ENCODE measurements at regions not wholly inside any gene's neighbourhood (a gene's known extent, or its start where the extent isn't known, plus 50 kb on each side); places are given as distances from the start of the nearest gene placed in this dataset.

DNA sequence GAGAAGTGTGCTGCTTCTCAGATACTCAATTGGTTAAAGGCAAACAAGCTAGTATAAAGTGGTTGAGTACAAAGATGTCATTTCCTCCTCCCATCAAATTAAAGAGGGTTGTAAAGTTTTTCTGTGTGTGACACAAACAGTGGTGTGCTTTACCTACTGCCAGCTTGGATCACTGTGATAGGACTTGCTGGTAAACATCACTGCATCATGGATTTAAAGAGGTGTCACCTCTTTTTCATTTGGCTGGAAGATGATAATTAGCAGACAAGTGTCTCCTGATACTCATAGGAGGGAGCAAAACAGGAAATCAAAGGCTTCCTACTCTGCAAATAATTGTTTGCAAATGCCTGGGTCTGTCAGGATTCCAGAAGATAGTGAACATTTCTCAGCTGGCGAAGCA is 200.5 kb downstream of the MDFIC start:
- no peaks in the 10 kb centered on the region for H3K36me3 ChIP-seq (ENCODE audit: insufficient read depth, low read length, poor library complexity, severe bottlenecking)
- BruUV-seq (replicated peaks): no TSS peak
- no peak overlapping the region for H3K27ac ChIP-seq (ENCODE audit: low read depth, low read length, poor library complexity, severe bottlenecking)
- intact Hi-C loops (cut with micrococcal nuclease; ENCODE audit: unreplicated experiment): loop anchor here (5.0 kb wide), 1 partner anchor 190 kb away; no protein-coding TSS in a partner anchor
- peak; percentile 85 for DNase-seq (ENCODE audit: low spot score)
- no peaks in the 10 kb centered on the region for H3K27me3 ChIP-seq (replicated peaks; ENCODE audit: insufficient read depth, low read depth, low read length, poor library complexity)
- peaks cover 39% of the 10 kb centered on the region for H3K4me1 ChIP-seq (ENCODE audit: insufficient read depth, low read length, poor library complexity, severe bottlenecking)
- ChIA-PET CTCF (no interaction called here), POLR2A (ENCODE audit: low non-redundant PET) (no interaction called here)
- H3K4me3 ChIP-seq (ENCODE audit: low read depth, low read length, poor library complexity, severe bottlenecking): no peak overlapping the region
- H3K9me3 ChIP-seq (ENCODE audit: low read depth, low read length, poor library complexity, severe bottlenecking): no peaks in the 10 kb centered on the region
- no peak for TF ChIP-seq EZH2 (IDR thresholded peaks at IDR 0.05; ENCODE audit: borderline replicate concordance, low read depth, low read length, poor library complexity, severe bottlenecking)
- TF ChIP-seq, protein P1, sequence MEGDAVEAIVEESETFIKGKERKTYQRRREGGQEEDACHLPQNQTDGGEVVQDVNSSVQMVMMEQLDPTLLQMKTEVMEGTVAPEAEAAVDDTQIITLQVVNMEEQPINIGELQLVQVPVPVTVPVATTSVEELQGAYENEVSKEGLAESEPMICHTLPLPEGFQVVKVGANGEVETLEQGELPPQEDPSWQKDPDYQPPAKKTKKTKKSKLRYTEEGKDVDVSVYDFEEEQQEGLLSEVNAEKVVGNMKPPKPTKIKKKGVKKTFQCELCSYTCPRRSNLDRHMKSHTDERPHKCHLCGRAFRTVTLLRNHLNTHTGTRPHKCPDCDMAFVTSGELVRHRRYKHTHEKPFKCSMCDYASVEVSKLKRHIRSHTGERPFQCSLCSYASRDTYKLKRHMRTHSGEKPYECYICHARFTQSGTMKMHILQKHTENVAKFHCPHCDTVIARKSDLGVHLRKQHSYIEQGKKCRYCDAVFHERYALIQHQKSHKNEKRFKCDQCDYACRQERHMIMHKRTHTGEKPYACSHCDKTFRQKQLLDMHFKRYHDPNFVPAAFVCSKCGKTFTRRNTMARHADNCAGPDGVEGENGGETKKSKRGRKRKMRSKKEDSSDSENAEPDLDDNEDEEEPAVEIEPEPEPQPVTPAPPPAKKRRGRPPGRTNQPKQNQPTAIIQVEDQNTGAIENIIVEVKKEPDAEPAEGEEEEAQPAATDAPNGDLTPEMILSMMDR (conservative IDR thresholded peaks at IDR 0.05; ENCODE audit: low read depth, low read length): no peak

DNA sequence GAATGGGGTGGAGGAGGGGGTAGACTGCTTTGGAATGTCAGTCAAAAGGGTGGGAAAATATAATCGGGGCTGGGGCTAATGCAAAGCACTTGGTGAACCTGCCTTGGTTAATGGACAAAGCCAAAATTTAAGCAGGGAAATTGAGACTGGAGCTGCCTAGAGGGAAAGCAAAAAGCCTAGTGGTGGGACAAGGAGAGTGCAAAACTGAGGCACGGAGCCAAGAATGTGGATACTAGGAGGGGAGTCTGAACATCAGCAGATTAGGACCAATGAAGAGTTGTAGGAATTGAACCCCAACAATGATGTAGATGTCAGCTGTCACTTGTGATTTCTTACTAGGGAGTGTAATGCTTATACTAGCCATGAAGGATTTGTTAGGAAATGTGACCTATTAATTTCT is 195.9 kb downstream of the MDFIC start:
- Histone ChIP-seq H3K27me3 (replicated peaks; ENCODE audit: insufficient read depth, low read depth, low read length, poor library complexity) (no peaks in the 10 kb centered on the region), H3K36me3 (ENCODE audit: insufficient read depth, low read length, poor library complexity, severe bottlenecking) (no peaks in the 10 kb centered on the region), H3K4me3 (ENCODE audit: low read depth, low read length, poor library complexity, severe bottlenecking) (no peak overlapping the region), H3K4me1 (ENCODE audit: insufficient read depth, low read length, poor library complexity, severe bottlenecking) (peaks cover 20% of the 10 kb centered on the region), H3K9me3 (ENCODE audit: low read depth, low read length, poor library complexity, severe bottlenecking) (no peaks in the 10 kb centered on the region), H3K27ac (ENCODE audit: low read depth, low read length, poor library complexity, severe bottlenecking) (no peak overlapping the region)
- intact Hi-C loops (cut with micrococcal nuclease; ENCODE audit: unreplicated experiment): no loop called here
- CTCF ChIA-PET: no interaction called here
- POLR2A ChIA-PET (ENCODE audit: low non-redundant PET): no interaction called here
- no TSS peak for BruUV-seq (replicated peaks)
- no peak for DNase-seq (ENCODE audit: low spot score)
- no peak for TF ChIP-seq EZH2 (IDR thresholded peaks at IDR 0.05; ENCODE audit: borderline replicate concordance, low read depth, low read length, poor library complexity, severe bottlenecking)
- TF ChIP-seq, protein P1 (conservative IDR thresholded peaks at IDR 0.05; ENCODE audit: low read depth, low read length): no peak

- intact Hi-C loops (cut with micrococcal nuclease; ENCODE audit: unreplicated experiment): no loop called here
- H3K27ac ChIP-seq (ENCODE audit: low read depth, low read length, poor library complexity, severe bottlenecking): no peak overlapping the region
- no peaks in the 10 kb centered on the region for H3K36me3 ChIP-seq (ENCODE audit: insufficient read depth, low read length, poor library complexity, severe bottlenecking)
- CTCF ChIA-PET: no interaction called here
- POLR2A ChIA-PET (ENCODE audit: low non-redundant PET): no interaction called here
- H3K9me3 ChIP-seq (ENCODE audit: low read depth, low read length, poor library complexity, severe bottlenecking): no peaks in the 10 kb centered on the region
- peak; percentile 30 for DNase-seq (ENCODE audit: low spot score)
- BruUV-seq (replicated peaks): no TSS peak
- H3K27me3 ChIP-seq (replicated peaks; ENCODE audit: insufficient read depth, low read depth, low read length, poor library complexity): no peaks in the 10 kb centered on the region
- peaks cover 13% of the 10 kb centered on the region for H3K4me1 ChIP-seq (ENCODE audit: insufficient read depth, low read length, poor library complexity, severe bottlenecking)
- TF ChIP-seq, protein P1 (conservative IDR thresholded peaks at IDR 0.05; ENCODE audit: low read depth, low read length): no peak
- no peak for TF ChIP-seq EZH2 (IDR thresholded peaks at IDR 0.05; ENCODE audit: borderline replicate concordance, low read depth, low read length, poor library complexity, severe bottlenecking)
- H3K4me3 ChIP-seq (ENCODE audit: low read depth, low read length, poor library complexity, severe bottlenecking): no peak overlapping the region
Measured at GRCh38 chr7:115116773-115117715, 195.2 kb downstream of the MDFIC start.

Data from A673 (cell line).